ENCODE measurements at regions not wholly inside any gene's neighbourhood (a gene's known extent, or its start where the extent isn't known, plus 50 kb on each side); places are given as distances from the start of the nearest gene placed in this dataset.

DNA sequence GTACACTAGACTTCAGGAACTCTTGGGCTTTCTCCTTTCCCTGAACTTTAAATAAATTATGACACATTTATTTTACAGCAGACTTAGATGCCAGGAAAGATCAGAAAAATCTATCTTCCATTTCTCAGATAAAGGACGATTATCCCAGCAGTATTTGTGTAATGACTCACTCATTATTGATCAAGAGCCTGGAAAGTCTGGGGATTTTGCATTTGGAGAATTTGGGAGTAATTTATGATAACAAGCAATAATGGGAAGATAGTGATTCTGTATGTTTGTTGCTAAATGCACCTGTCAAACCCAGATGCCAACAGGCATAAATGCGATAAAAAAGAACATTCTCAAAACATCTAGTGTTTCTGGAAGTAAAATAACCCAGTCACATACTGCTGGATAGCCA lies 480.2 kb upstream of the ATP2B1 start:
- Histone ChIP-seq H2BK5ac (ENCODE audit: insufficient read length, low read length) (no peak overlapping the region), H2BK15ac (ENCODE audit: low read depth, low read length) (no peak overlapping the region), H2BK12ac (ENCODE audit: insufficient read length, low read depth, low read length) (no peak overlapping the region), H3K14ac (ENCODE audit: insufficient read depth, low read length) (no peak overlapping the region), H3K4me1 (ENCODE audit: insufficient read depth, low read length) (no peaks in the 10 kb centered on the region), H4K5ac (ENCODE audit: insufficient read length, low read depth, low read length) (no peak overlapping the region), H3T11ph (ENCODE audit: low read length) (no peak overlapping the region), H3K27ac (ENCODE audit: insufficient read length, low read depth, low read length) (no peak overlapping the region), H3K23ac (ENCODE audit: insufficient read length, low read depth, low read length) (no peak overlapping the region), H3K56ac (ENCODE audit: insufficient read length, low read depth, low read length) (no peak overlapping the region), H3K4ac (ENCODE audit: low read depth, low read length) (no peak overlapping the region), H2AK5ac (ENCODE audit: insufficient read length, low read length) (no peak overlapping the region), H2BK20ac (ENCODE audit: low read depth, low read length, poor library complexity, severe bottlenecking) (no peak overlapping the region), H2AFZ (ENCODE audit: low read length) (no peak overlapping the region), H3K27me3 (ENCODE audit: insufficient read depth, low read length) (no peaks in the 10 kb centered on the region), H3K4me2 (ENCODE audit: insufficient read depth, insufficient read length, low read length) (no peak overlapping the region), H3K9ac (ENCODE audit: extremely low read depth, insufficient read length, low read length) (no peak overlapping the region), H2BK120ac (ENCODE audit: low read depth, low read length, poor library complexity, severe bottlenecking) (no peak overlapping the region), H3K9me3 (ENCODE audit: control insufficient read depth, low read depth, low read length) (no peaks in the 10 kb centered on the region), H4K8ac (replicated peaks; ENCODE audit: insufficient read length, low read depth, low read length) (no peak overlapping the region), H4K20me1 (ENCODE audit: control insufficient read depth, insufficient read depth, insufficient read length) (no peaks in the 10 kb centered on the region), H3K79me2 (ENCODE audit: insufficient read depth, low read length) (no peaks in the 10 kb centered on the region), H4K91ac (ENCODE audit: insufficient read length, low read depth, low read length) (no peak overlapping the region), H3K23me2 (ENCODE audit: insufficient read length, low read depth, low read length, poor library complexity, severe bottlenecking) (no peaks in the 10 kb centered on the region), H3K79me1 (ENCODE audit: insufficient read depth, low read depth, low read length, poor library complexity, severe bottlenecking) (no peaks in the 10 kb centered on the region), H3K18ac (ENCODE audit: insufficient read length, low read depth, low read length) (no peak overlapping the region)
- H3K27me3 Mint-ChIP-seq (ENCODE audit: low read depth) = no peaks in the 10 kb centered on the region
- WGBS (ENCODE audit: extremely low coverage, insufficient read length, low lambda C conversion rate) = no CpG with 5 or more reads among the region's 2 CpGs
- H3K36me3 Mint-ChIP-seq (ENCODE audit: insufficient read depth in 1 of 3, low read depth in 3 of 3) = peaks cover 0 to under 1% (median 0%) of the 10 kb centered on the region in 3 experiments; a peak in 3 of 7 replicates
- TF ChIP-seq, protein P1, sequence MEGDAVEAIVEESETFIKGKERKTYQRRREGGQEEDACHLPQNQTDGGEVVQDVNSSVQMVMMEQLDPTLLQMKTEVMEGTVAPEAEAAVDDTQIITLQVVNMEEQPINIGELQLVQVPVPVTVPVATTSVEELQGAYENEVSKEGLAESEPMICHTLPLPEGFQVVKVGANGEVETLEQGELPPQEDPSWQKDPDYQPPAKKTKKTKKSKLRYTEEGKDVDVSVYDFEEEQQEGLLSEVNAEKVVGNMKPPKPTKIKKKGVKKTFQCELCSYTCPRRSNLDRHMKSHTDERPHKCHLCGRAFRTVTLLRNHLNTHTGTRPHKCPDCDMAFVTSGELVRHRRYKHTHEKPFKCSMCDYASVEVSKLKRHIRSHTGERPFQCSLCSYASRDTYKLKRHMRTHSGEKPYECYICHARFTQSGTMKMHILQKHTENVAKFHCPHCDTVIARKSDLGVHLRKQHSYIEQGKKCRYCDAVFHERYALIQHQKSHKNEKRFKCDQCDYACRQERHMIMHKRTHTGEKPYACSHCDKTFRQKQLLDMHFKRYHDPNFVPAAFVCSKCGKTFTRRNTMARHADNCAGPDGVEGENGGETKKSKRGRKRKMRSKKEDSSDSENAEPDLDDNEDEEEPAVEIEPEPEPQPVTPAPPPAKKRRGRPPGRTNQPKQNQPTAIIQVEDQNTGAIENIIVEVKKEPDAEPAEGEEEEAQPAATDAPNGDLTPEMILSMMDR (conservative IDR thresholded peaks at IDR 0.05) = no peak
- H3K4me1 Mint-ChIP-seq = no peaks in the 10 kb centered on the region
- no peak overlapping the region for H3K4me3 Mint-ChIP-seq
- no peak overlapping the region for H3K27ac Mint-ChIP-seq
- H3K9me3 Mint-ChIP-seq = peaks cover 0 to 4% of the 10 kb centered on the region in 2 experiments; a peak in 2 of 5 replicates
- DNase-seq = no peak

All from H9 (cell line).